ENCODE measurements at regions not wholly inside any gene's neighbourhood (a gene's known extent, or its start where the extent isn't known, plus 50 kb on each side); places are given as distances from the start of the nearest gene placed in this dataset.
"Not testable (repeated sequence)": the region's sequence is repeated elsewhere in the genome, so short reads cannot be mapped to it uniquely, and the experiment has no call there.

- no peak for DNase-seq
Observed at GRCh38 chr1:30165116-30165515, 558.3 kb downstream of the MATN1 start.

- DNase-seq = no peak
Observed at GRCh38 chr1:30164693-30165092, 558.7 kb downstream of the MATN1 start.

- DNase-seq = no peak
Observed at GRCh38 chr1:30162565-30162964, 560.8 kb downstream of the MATN1 start.

- no peak for DNase-seq
Observed at GRCh38 chr1:30161953-30162352, 561.4 kb downstream of the MATN1 start.

GRCh38 chr1:30160999-30161689 lies 562.2 kb downstream of the MATN1 start:
- DNase-seq = no peak

- DNase-seq = no peak
Observed at GRCh38 chr1:30159015-30159414, 564.4 kb downstream of the MATN1 start.

GRCh38 chr1:30155698-30156097 lies 567.7 kb downstream of the MATN1 start:
- not testable (repeated sequence) for DNase-seq

GRCh38 chr1:30155253-30155652 lies 568.1 kb downstream of the MATN1 start:
- not testable (repeated sequence) for DNase-seq

- no peak for DNase-seq
Observed at GRCh38 chr1:30153743-30154449, 569.5 kb downstream of the MATN1 start.

GRCh38 chr1:30151826-30152225 lies 571.6 kb downstream of the MATN1 start:
- no peak for DNase-seq

GRCh38 chr1:30151119-30151518 lies 572.3 kb downstream of the MATN1 start:
- DNase-seq = no peak

- DNase-seq = no peak
Observed at GRCh38 chr1:30149226-30149625, 574.2 kb downstream of the MATN1 start.

- no peak for DNase-seq
Observed at GRCh38 chr1:30148676-30149075, 574.7 kb downstream of the MATN1 start.

- no peak for DNase-seq
Observed at GRCh38 chr1:30147188-30147587, 576.2 kb downstream of the MATN1 start.

- no peak for DNase-seq
Observed at GRCh38 chr1:30146448-30146847, 576.9 kb downstream of the MATN1 start.

GRCh38 chr1:30145723-30146303 lies 577.6 kb downstream of the MATN1 start:
- DNase-seq = no peak

GRCh38 chr1:30144831-30145230 lies 578.6 kb downstream of the MATN1 start:
- no peak for DNase-seq

- DNase-seq = no peak
Observed at GRCh38 chr1:30143517-30143916, 579.9 kb downstream of the MATN1 start.

- DNase-seq = no peak
Observed at GRCh38 chr1:30140566-30140965, 582.8 kb downstream of the MATN1 start.

- DNase-seq = no peak
Observed at GRCh38 chr1:30138891-30139290, 584.5 kb downstream of the MATN1 start.

- no peak for DNase-seq
Observed at GRCh38 chr1:30137001-30137400, 586.4 kb downstream of the MATN1 start.

GRCh38 chr1:30135698-30136097 lies 587.7 kb downstream of the MATN1 start:
- no peak for DNase-seq

GRCh38 chr1:30134466-30135217 lies 588.7 kb downstream of the MATN1 start:
- no peak for DNase-seq

All from bone marrow (tissue), 2 donors.